HepG2 (cell line): ENCODE measurements at regions not wholly inside any gene's neighbourhood (a gene's known extent, or its start where the extent isn't known, plus 50 kb on each side); places are given as distances from the start of the nearest gene placed in this dataset.

Experiments
- ATAC-seq: fragments of 200-7000 bp; cut with Tn5 transposase; 3 replicates; pipeline ENCODE4 v1.9.1; 2020; ENCODE audit warnings: mild to moderate bottlenecking, moderate library complexity
- BruUV-seq: library from RNA; stranded (reverse); fragments of 400-500 nt; replicated peaks from 2 replicates; lab custom pipeline; 2021; lab: Mats Ljungman, UMichigan
- CTCF ChIA-PET: fragments of 300-600 bp; formaldehyde crosslinking; extraction: SDS; loops from one replicate; lab custom pipeline; 2021; ENCODE audit warnings: low total read pairs, inconsistent platforms, low intra/inter-chr PET ratio; lab: Yijun Ruan, JAX
- POLR2A ChIA-PET: fragments of 350-600 bp; sonication (Branson Sonifier 250); formaldehyde crosslinking; loops from one replicate; lab custom pipeline; 2020; ENCODE audit warnings: antibody characterized with exemption, inconsistent platforms; lab: Yijun Ruan, JAX
- DNase-seq: peaks from one replicate; pipeline ENCODE4 v3.0.0-alpha.2; 2015; ENCODE audit warnings: low spot score
- FAIRE-seq: peaks from 3 replicates; lab custom pipeline; 2011; peaks lifted over from hg19 to GRCh38; lab: Jason Lieb, UNC
- H2AFZ ChIP-seq: one replicate; pipeline ENCODE4 v1.6.1; 2011; ENCODE audit warnings: low read length, inconsistent platforms
- H3K27ac ChIP-seq: fragments of 300-600 bp; 3 replicates; pipeline ENCODE4 v1.8.0; 2011; ENCODE audit warnings: mixed run types, mild to moderate bottlenecking, mixed read lengths, low read length, inconsistent platforms; ENCODE audit not compliant: insufficient read depth; ENCODE audit errors: extremely low read length
- H3K27me3 ChIP-seq, 2 experiments: fragments of 200-600 bp in 1 of 2; 2 replicates in 1 of 2; 3 replicates in 1 of 2; pipeline versions ENCODE4 v1.6.0 to v1.8.0; 2011; ENCODE audit warnings: low read length in 2 of 2, mild to moderate bottlenecking in 2 of 2, moderate library complexity in 2 of 2, inconsistent platforms in 1 of 2; ENCODE audit not compliant: insufficient read depth in 2 of 2, control insufficient read depth in 1 of 2
- H3K36me3 ChIP-seq, 2 experiments: fragments of 200-600 bp in 1 of 2; replicated peaks in 1 of 2; 2 replicates in 1 of 2; 3 replicates in 1 of 2; pipeline versions ENCODE4 v1.5.1 to v1.8.0; 2011; ENCODE audit warnings: low read length in 2 of 2, inconsistent platforms in 1 of 2; ENCODE audit not compliant: insufficient read depth in 2 of 2, control insufficient read depth in 1 of 2
- H3K4me1 ChIP-seq: 2 replicates; pipeline ENCODE4 v1.5.1; 2012; ENCODE audit warnings: low read length, inconsistent platforms; ENCODE audit not compliant: insufficient read depth
- H3K4me2 ChIP-seq: 2 replicates; pipeline ENCODE4 v1.6.0; 2011; ENCODE audit warnings: low read depth, low read length, inconsistent platforms
- H3K4me3 ChIP-seq, 3 experiments: fragments of 200-600 bp in 1 of 3; sonication (generic), shearing (Covaris generic) in 1 of 3; replicated peaks in 1 of 3; 2 replicates each; pipeline ENCODE4 v1.5.1; 2011 to 2016; ENCODE audit warnings: low read length in 3 of 3, inconsistent platforms in 2 of 3, low read depth in 2 of 3, mild to moderate bottlenecking in 2 of 3, control low read depth in 1 of 3, mixed read lengths in 1 of 3; ENCODE audit not compliant: insufficient read depth in 1 of 3
- H3K79me2 ChIP-seq: one replicate; pipeline ENCODE4 v1.6.1; 2011; ENCODE audit warnings: low read length, inconsistent platforms; ENCODE audit not compliant: insufficient read depth
- H3K9ac ChIP-seq: 2 replicates; pipeline ENCODE4 v1.6.0; 2011; ENCODE audit warnings: mild to moderate bottlenecking, low read depth, low read length, inconsistent platforms; ENCODE audit not compliant: insufficient read depth
- H3K9me3 ChIP-seq: 2 replicates; pipeline ENCODE4 v1.5.1; 2012; ENCODE audit warnings: mild to moderate bottlenecking, low read length
- H4K20me1 ChIP-seq: 2 replicates; pipeline ENCODE4 v1.6.0; 2011; ENCODE audit warnings: inconsistent platforms, mild to moderate bottlenecking, low read length, moderate library complexity; ENCODE audit not compliant: insufficient read depth
- GFI1 ChIP-seq: sonication (generic); formaldehyde crosslinking; IDR thresholded peaks from 2 replicates; pipeline ENCODE4 v1.5.0; 2020; ENCODE audit warnings: missing genetic modification reagents, mild to moderate bottlenecking, borderline replicate concordance
- POGZ ChIP-seq: sonication (generic); formaldehyde crosslinking; IDR thresholded peaks from 2 replicates; pipeline ENCODE4 v1.4.0; 2020; ENCODE audit warnings: mild to moderate bottlenecking, missing genetic modification reagents
- RFXAP ChIP-seq: sonication (generic); formaldehyde crosslinking; IDR thresholded peaks from 2 replicates; pipeline ENCODE4 v1.4.0; 2020; ENCODE audit warnings: missing genetic modification reagents, borderline replicate concordance
- RNF2 ChIP-seq: fragments of 450-650 bp; conservative IDR thresholded peaks from 2 replicates; pipeline ENCODE4 v1.6.1; 2016; ENCODE audit warnings: low read depth
- ZFP90 ChIP-seq: sonication (generic); formaldehyde crosslinking; IDR thresholded peaks from 2 replicates; pipeline ENCODE4 v1.8.0; 2022; ENCODE audit warnings: missing genetic modification reagents, mild to moderate bottlenecking, inconsistent platforms, borderline replicate concordance
- ZNF17 ChIP-seq: sonication (generic); formaldehyde crosslinking; IDR thresholded peaks from 2 replicates; pipeline ENCODE4 v1.5.0; 2020; ENCODE audit warnings: mild to moderate bottlenecking, missing genetic modification reagents
- ZSCAN9 ChIP-seq: IDR thresholded peaks from 2 replicates; pipeline ENCODE4 v1.6.1; 2016; ENCODE audit warnings: borderline replicate concordance
- WGBS: methylation state at CpG from one replicate; pipeline ENCODE4 v1.1.6; 2017; ENCODE audit warnings: low lambda C conversion rate; 5-methylcytosine and 5-hydroxymethylcytosine counted together
- in situ Hi-C: cut with HindIII; loops from 2 replicates; pipeline ENCODE4 v1.10.0; 2017; ENCODE audit warnings: low pct_unique_long_range_greater_than_20kb; ENCODE audit not compliant: extremely low pct_ligation_motif_present
- intact Hi-C: fragments of 100-400 bp; cut with micrococcal nuclease; formaldehyde crosslinking; loops from one replicate; pipeline ENCODE4 v1.10.0; 2022; ENCODE audit not compliant: unreplicated experiment

DNA sequence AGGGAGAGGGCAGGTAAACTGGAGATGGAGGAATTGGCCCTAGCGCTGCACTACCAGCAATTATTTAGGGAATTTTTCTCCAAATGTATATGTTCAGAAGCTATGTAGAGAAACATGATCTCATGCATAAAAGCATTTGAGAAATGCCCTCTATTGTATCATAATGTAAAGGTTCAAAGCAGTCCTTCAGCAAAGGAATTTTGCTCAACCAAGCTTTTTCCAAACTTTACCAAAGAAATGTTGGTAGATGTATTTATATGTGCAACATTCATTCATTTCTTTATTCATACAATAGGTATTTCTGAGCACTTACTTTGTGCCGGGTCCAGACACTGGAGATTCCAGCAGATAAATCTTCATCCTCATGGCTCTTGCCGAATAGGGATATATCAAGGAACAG, 64.4 kb downstream of the XCL1 start:
- intact Hi-C loops (no loop called here), in situ Hi-C loops (no loop called here)
- ChIA-PET POLR2A (no interaction called here), CTCF (no interaction called here)
- no TSS peak for BruUV-seq
- no peak overlapping the region for H3K4me3 ChIP-seq
- no peak overlapping the region for H3K27ac ChIP-seq
- WGBS, result 45% methylated on average over 3 of the region's 3 CpGs
- H3K4me1 ChIP-seq, result peaks cover 10% of the 10 kb centered on the region
- H3K4me2 ChIP-seq, result no peak overlapping the region
- FAIRE-seq (no peak), ATAC-seq (no peak), DNase-seq (no peak)
- TF ChIP-seq ZSCAN9, result no peak
- TF ChIP-seq GFI1 (CRISPR knock-in tag), result no peak
- no peak for TF ChIP-seq ZNF17 (CRISPR knock-in tag)
- no peak overlapping the region for H3K9ac ChIP-seq
- H4K20me1 ChIP-seq, result no peaks in the 10 kb centered on the region
- no peak overlapping the region for H2AFZ ChIP-seq
- no peaks in the 10 kb centered on the region for H3K79me2 ChIP-seq
- no peaks in the 10 kb centered on the region for H3K9me3 ChIP-seq
- H3K36me3 ChIP-seq, result no peaks in the 10 kb centered on the region
- 0 out of 5 replicates have a peak, but pooled peaks cover 0 to 5% of the 10 kb centered on the region in 2 experiments for H3K27me3 ChIP-seq

DNA sequence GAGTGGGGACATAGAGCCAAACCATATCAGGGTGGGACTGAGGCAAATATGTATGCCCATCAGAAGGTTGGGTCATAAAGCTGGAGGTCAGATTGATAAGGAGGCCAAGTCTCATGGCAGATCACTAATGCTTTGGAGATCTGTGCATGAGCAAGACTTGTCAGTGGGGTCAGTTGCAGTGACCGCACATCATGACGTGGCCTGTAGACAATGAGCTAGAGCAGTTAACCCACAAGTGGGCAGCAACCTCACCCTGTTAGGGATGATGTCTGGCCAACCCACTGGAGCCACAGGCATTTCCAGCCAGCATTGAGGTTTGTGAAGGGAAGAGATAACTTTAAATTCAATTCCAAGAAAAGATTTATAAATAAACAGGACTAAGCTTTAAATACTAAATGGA, 66.7 kb downstream of the XCL1 start:
- no peaks in the 10 kb centered on the region for H4K20me1 ChIP-seq
- no peak overlapping the region for H3K27ac ChIP-seq
- no peaks in the 10 kb centered on the region for H3K79me2 ChIP-seq
- DNase-seq (no peak), ATAC-seq (no peak), FAIRE-seq (no peak)
- H3K4me3 ChIP-seq, result no peak overlapping the region
- intact Hi-C loops (no loop called here), in situ Hi-C loops (no loop called here)
- ChIA-PET CTCF (no interaction called here), POLR2A (no interaction called here)
- H3K36me3 ChIP-seq, result no peaks in the 10 kb centered on the region
- H3K9me3 ChIP-seq, result no peaks in the 10 kb centered on the region
- H3K9ac ChIP-seq, result no peak overlapping the region
- TF ChIP-seq RFXAP (CRISPR knock-in tag) (no peak), ZFP90 (CRISPR knock-in tag) (no peak), RNF2 (no peak), POGZ (no peak)
- H2AFZ ChIP-seq, result no peak overlapping the region
- H3K4me1 ChIP-seq, result no peaks in the 10 kb centered on the region
- WGBS, result 41% methylated on average over 2 of the region's 2 CpGs
- 0 out of 5 replicates have a peak, but pooled peaks cover 0 to 5% of the 10 kb centered on the region in 2 experiments for H3K27me3 ChIP-seq
- BruUV-seq, result no TSS peak
- H3K4me2 ChIP-seq, result no peak overlapping the region
